ENCODE measurements at regions not wholly inside any gene's neighbourhood (a gene's known extent, or its start where the extent isn't known, plus 50 kb on each side); places are given as distances from the start of the nearest gene placed in this dataset.

DNA sequence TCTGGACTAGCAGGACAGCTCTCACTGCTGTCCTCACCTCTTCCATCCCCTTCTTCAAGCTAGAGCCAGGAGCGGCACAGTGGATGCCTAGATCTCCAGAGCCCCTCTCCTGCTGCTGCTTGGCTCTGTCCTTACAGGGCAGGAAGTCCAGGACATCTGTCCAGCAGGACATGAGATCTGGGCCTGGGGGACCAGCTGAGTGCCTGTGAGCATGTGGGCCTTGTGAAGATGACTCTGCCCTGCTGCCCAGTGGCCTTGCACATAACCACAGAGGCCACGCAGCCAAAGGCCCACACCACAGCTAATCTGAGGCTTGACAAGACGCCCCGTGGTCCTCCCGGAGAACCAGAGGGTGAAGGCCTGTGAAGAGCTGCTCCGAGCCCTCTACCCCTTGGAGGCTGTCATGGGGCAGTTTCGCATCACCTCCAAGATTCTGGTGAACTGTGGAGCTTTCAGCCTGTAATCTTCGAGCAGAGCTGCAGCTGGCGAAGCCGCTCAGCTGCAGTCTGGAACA, 516.7 kb upstream of the HS6ST1 start:
- no peak for TF ChIP-seq POLR2A (IDR thresholded peaks at IDR 0.05; ENCODE audit: low read depth, low read length)
- TF ChIP-seq POLR2AphosphoS5 (IDR thresholded peaks at IDR 0.05; ENCODE audit: low read depth, low read length) = no peak
- no peak for TF ChIP-seq TAF1 (IDR thresholded peaks at IDR 0.05; ENCODE audit: low read depth, low read length)
- TF ChIP-seq SPI1 (IDR thresholded peaks at IDR 0.05; ENCODE audit: low read depth, low read length) = no peak
- no peak for TF ChIP-seq PAX5 (IDR thresholded peaks at IDR 0.05; ENCODE audit: insufficient read depth, low read length, severe bottlenecking)
- no peak for TF ChIP-seq POU2F2 (IDR thresholded peaks at IDR 0.05; ENCODE audit: low read depth, low read length)
